ENCODE measurements at regions not wholly inside any gene's neighbourhood (a gene's known extent, or its start where the extent isn't known, plus 50 kb on each side); places are given as distances from the start of the nearest gene placed in this dataset.

DNA sequence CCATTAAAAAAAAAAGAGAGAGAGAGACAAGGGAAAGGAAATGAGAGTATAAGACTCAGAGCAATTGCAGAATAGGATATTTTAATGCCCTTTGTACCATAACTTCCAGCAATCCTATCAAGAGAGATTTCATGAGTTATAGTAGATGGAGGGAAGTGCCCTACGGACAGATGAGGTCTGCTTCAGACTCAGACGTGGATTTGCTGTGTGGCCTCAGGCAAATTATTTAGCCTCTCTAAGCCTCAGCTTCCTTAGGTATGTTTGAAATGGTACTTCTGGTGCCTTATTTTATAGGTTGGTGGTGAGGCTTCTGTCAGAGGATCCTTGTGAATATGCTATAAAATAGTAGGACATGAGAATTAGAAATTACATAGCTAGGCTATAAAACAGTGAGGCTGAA is 448.2 kb downstream of the EDEM1 start:
- Mint-ChIP-seq H3K27ac (no peak overlapping the region), H3K4me1 (peaks cover 7% of the 10 kb centered on the region), H3K27me3 (ENCODE audit: low read depth) (peaks cover 1% of the 10 kb centered on the region), H3K9me3 (peaks cover 30% of the 10 kb centered on the region), H3K36me3 (no peaks in the 10 kb centered on the region), H3K4me3 (no peak overlapping the region)
- DNase-seq (ENCODE audit: low spot score in 2 of 2, unreplicated experiment in 2 of 2), result no peak
- TF ChIP-seq CTCF (IDR thresholded peaks at IDR 0.05; ENCODE audit: unreplicated experiment), result no peak

DNA sequence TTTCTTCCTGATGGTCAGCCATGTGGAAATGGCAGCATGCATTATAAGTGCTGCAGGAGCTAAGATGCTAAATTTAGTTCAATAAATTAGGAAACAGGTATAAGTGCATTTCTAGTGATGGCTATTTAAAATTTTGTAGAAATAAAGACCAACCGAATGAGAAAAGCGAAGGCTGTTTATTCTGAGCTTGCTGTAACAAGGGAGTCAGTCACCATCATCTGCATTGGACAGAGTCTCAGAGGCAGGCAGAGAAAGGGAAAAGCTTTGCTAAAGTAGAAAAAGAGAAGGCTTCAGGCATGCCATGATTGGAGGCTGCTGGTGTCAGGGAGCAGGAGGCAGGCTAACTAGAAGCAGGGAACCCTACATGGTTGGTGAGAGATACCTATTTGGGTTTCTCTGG is 451.0 kb downstream of the EDEM1 start:
- TF ChIP-seq CTCF (IDR thresholded peaks at IDR 0.05; ENCODE audit: unreplicated experiment), result no peak
- Mint-ChIP-seq H3K4me1 (peaks cover 7% of the 10 kb centered on the region), H3K9me3 (peaks cover 46% of the 10 kb centered on the region), H3K27me3 (ENCODE audit: low read depth) (peaks cover 1% of the 10 kb centered on the region), H3K27ac (no peak overlapping the region), H3K4me3 (no peak overlapping the region), H3K36me3 (no peaks in the 10 kb centered on the region)
- no peak for DNase-seq (ENCODE audit: low spot score in 2 of 2, unreplicated experiment in 2 of 2)

GRCh38 chr3:5644773-5645670 is 457.5 kb downstream of the EDEM1 start:
- no peak for TF ChIP-seq CTCF (IDR thresholded peaks at IDR 0.05; ENCODE audit: unreplicated experiment)
- Mint-ChIP-seq H3K27me3 (ENCODE audit: low read depth) (peaks cover 1% of the 10 kb centered on the region), H3K4me3 (no peak overlapping the region), H3K27ac (no peak overlapping the region), H3K9me3 (peaks cover 40% of the 10 kb centered on the region), H3K36me3 (no peaks in the 10 kb centered on the region), H3K4me1 (peaks cover 3% of the 10 kb centered on the region)
- no peak for DNase-seq (ENCODE audit: low spot score in 2 of 2, unreplicated experiment in 2 of 2)

DNA sequence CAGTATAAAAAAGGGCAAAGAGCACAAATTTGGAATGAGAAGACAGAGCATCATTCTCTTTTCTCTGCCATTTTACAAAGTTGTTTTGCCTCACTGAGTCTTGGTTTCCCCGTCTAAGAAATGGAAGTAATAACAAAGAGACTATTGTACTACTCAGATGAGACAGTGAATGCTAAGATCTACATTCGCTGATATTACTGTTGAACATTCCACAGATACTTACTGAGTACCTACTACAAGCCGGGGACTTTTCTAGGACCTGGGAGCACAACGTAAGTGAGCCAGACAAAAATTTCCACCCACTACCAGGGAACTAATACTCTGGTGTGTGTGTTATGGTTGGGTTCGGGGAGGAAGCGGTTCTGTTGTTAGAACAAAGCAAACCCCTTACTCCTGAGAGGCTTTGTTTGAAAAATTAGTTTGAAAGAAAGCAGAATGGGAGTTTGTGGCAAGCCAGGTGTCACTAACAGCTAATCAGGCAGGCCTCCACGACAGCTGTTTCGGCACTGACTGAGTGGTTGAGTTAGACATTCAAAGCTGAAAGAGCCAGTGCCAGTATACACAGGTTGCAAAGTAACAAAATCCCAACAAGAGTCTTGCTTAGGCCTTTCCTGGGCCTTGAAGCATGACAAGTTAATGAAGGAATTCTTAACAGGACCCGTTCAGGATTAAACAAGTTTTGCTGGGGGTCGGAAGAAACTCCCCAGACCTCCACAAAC is 458.3 kb downstream of the EDEM1 start:
- Mint-ChIP-seq H3K4me1 (peaks cover 3% of the 10 kb centered on the region), H3K36me3 (no peaks in the 10 kb centered on the region), H3K27ac (no peak overlapping the region), H3K9me3 (peaks cover 32% of the 10 kb centered on the region), H3K4me3 (no peak overlapping the region), H3K27me3 (ENCODE audit: low read depth) (no peaks in the 10 kb centered on the region)
- no peak for TF ChIP-seq CTCF (IDR thresholded peaks at IDR 0.05; ENCODE audit: unreplicated experiment)
- no peak for DNase-seq (ENCODE audit: low spot score in 2 of 2, unreplicated experiment in 2 of 2)

- no peaks in the 10 kb centered on the region for H3K36me3 Mint-ChIP-seq
- no peak for TF ChIP-seq CTCF (IDR thresholded peaks at IDR 0.05; ENCODE audit: unreplicated experiment)
- H3K4me1 Mint-ChIP-seq, result peaks cover 3% of the 10 kb centered on the region
- no peaks in the 10 kb centered on the region for H3K27me3 Mint-ChIP-seq (ENCODE audit: low read depth)
- peaks cover 24% of the 10 kb centered on the region for H3K9me3 Mint-ChIP-seq
- DNase-seq (ENCODE audit: low spot score in 2 of 2, unreplicated experiment in 2 of 2), result no peak
- no peak overlapping the region for H3K27ac Mint-ChIP-seq
- H3K4me3 Mint-ChIP-seq, result no peak overlapping the region
These were observed 462.8 kb downstream of the EDEM1 start for GRCh38 chr3:5650303-5650702.

Measured in mesothelial cell of epicardium (in vitro differentiated cells).